ENCODE measurements at regions not wholly inside any gene's neighbourhood (a gene's known extent, or its start where the extent isn't known, plus 50 kb on each side); places are given as distances from the start of the nearest gene placed in this dataset.

- 56 to 69% methylated on average over 4 of the region's 4 CpGs for WGBS, 2 donors
- TF ChIP-seq CTCF (IDR thresholded peaks at IDR 0.05) (no peak), POLR2A (IDR thresholded peaks at IDR 0.05) (no peak)
- H3K4me3 ChIP-seq (ENCODE audit: low read depth, poor library complexity, severe bottlenecking), result no peak overlapping the region
- intact Hi-C loops (cut with DNase I; ENCODE audit: low total_unique reads), result no loop called here
- no peak for DNase-seq (ENCODE audit: low spot score in 2 of 2)
Observed at GRCh38 chr21:31553926-31554325, 105.6 kb upstream of the SOD1 start.

- no peak for DNase-seq (ENCODE audit: low spot score in 2 of 2)
- intact Hi-C loops (cut with DNase I; ENCODE audit: low total_unique reads), result no loop called here
- 90 to 91% methylated on average over 5 of the region's 5 CpGs for WGBS, 2 donors
- TF ChIP-seq POLR2A (IDR thresholded peaks at IDR 0.05) (no peak), CTCF (IDR thresholded peaks at IDR 0.05) (no peak)
- no peak overlapping the region for H3K4me3 ChIP-seq (ENCODE audit: low read depth, poor library complexity, severe bottlenecking)
Observed at GRCh38 chr21:31553461-31553860, 106.0 kb upstream of the SOD1 start.

DNA sequence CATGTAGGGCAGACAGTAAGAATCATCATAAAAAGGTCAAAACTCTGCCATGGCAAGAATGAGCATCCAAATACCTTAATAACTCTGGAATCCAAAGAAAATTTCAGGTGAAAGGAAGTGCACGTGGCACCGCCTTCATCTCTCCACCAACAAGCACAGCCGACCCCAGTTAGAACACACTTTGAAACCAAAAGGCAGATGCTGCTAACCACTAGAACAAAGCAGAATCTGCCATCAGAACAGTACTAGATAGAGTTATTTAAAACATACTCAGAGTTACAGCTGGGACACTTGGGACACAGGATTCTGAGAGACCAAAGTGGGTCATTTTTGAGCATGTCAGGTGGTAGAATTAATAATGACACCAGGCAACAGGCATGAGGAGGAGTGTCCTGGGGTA is 106.7 kb upstream of the SOD1 start:
- intact Hi-C loops (cut with DNase I; ENCODE audit: low total_unique reads), result no loop called here
- no peak for DNase-seq (ENCODE audit: low spot score in 2 of 2)
- WGBS, 2 donors, result 86 to 91% methylated on average over 3 of the region's 3 CpGs
- no peak for TF ChIP-seq POLR2A (IDR thresholded peaks at IDR 0.05)
- TF ChIP-seq CTCF (IDR thresholded peaks at IDR 0.05), result no peak
- no peak overlapping the region for H3K4me3 ChIP-seq (ENCODE audit: low read depth, poor library complexity, severe bottlenecking)

DNA sequence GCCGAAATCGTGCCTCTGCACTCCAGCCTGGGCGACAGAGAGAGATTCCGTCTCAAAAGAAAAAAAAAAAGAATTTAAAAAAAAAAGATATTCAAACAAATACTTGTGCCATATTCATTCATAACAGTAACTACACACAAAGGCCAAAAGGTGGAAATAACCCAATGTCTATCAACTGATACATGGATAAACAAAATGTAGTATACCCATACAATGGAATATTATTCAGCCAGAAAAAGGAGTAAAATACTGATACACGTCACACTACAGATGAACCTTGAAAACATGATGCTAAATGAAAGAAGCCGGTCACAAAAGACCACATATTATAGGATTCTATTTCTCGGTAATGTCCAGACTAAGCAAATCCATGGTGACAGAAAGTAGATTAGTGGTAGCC is 109.4 kb upstream of the SOD1 start:
- 94 to 95% methylated on average over 7 of the region's 7 CpGs for WGBS, 2 donors
- no peak overlapping the region for H3K4me3 ChIP-seq (ENCODE audit: low read depth, poor library complexity, severe bottlenecking)
- intact Hi-C loops (cut with DNase I; ENCODE audit: low total_unique reads), result no loop called here
- no peak for DNase-seq (ENCODE audit: low spot score in 2 of 2)
- no peak for TF ChIP-seq POLR2A (IDR thresholded peaks at IDR 0.05)
- TF ChIP-seq CTCF (IDR thresholded peaks at IDR 0.05), result no peak

DNA sequence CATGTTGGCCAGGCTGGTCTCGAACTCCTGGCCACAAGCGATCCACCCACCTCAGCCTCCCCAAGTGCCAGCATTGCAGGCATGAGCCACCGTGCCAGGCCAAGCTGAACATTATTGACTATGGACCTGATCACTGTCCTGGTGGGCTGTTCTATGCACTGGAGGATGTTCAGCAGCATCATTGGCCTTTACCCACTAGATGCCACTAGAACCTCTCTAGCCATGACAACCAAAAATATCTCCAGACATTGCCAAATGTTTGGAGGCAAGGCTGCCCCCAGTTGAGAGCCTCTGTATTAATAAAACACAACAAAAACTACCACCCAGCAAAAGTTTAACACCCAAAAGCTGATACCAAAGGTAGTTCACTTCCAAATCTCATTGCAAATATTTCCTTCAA is 110.8 kb upstream of the SOD1 start:
- H3K4me3 ChIP-seq (ENCODE audit: low read depth, poor library complexity, severe bottlenecking), result no peak overlapping the region
- intact Hi-C loops (cut with DNase I; ENCODE audit: low total_unique reads), result no loop called here
- no peak for TF ChIP-seq POLR2A (IDR thresholded peaks at IDR 0.05)
- no peak for TF ChIP-seq CTCF (IDR thresholded peaks at IDR 0.05)
- 97 to 98% methylated on average over 3 of the region's 3 CpGs for WGBS, 2 donors
- DNase-seq (ENCODE audit: low spot score in 2 of 2), result no peak

DNA sequence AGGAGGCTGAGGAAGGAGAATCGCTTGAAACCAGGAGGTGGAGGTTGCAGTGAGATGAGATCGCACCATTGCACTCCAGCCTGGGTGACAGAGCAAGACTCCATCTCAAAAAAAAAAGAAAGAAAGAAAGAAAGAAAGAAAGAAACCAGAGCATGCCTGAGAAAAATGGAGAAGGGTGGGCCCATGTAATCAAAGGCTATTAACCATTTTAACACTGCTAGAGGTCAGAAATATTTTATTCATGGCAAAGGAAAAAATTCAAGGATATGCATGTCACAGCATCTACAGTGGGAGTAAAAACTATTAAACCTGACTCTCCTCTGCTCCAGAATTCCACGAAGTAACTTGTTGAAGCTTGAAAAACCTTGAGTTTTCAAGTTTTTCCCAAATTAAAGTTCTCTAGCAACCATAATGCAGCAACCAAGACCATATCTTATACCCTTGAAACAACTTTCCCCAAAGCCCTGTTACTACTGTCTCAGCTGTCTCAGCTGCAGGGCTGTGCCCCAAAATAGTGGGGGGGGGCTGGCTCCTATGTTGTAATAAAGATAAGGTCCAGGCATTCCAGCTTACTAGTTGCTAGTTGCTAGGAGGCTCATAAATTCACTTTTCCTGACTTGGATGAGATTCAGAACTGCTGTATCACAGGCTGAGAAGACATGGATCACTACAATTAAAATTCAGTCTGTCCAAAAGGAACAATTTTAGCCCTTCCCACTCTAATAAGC is 112.9 kb upstream of the SOD1 start:
- no peak for DNase-seq (ENCODE audit: low spot score in 2 of 2)
- 75 to 83% methylated on average over 3 of the region's 3 CpGs for WGBS, 2 donors
- H3K4me3 ChIP-seq (ENCODE audit: low read depth, poor library complexity, severe bottlenecking), result no peak overlapping the region
- intact Hi-C loops (cut with DNase I; ENCODE audit: low total_unique reads), result no loop called here
- no peak for TF ChIP-seq CTCF (IDR thresholded peaks at IDR 0.05)

Data from lower leg skin (tissue), 4 donors.